ENCODE measurements at regions not wholly inside any gene's neighbourhood (a gene's known extent, or its start where the extent isn't known, plus 50 kb on each side); places are given as distances from the start of the nearest gene placed in this dataset.

GRCh38 chr5:133814152-133814551 lies 154.3 kb downstream of the C5orf15 start:
- Histone ChIP-seq H3K27me3 (no peaks in the 10 kb centered on the region), H3K9me3 (ENCODE audit: low read depth) (no peaks in the 10 kb centered on the region), H3K4me1 (ENCODE audit: low read depth) (peaks cover 4% of the 10 kb centered on the region), H3K36me3 (no peaks in the 10 kb centered on the region), H3K27ac (no peak overlapping the region), H3K4me3 (no peak overlapping the region)
- TF ChIP-seq CTCF (IDR thresholded peaks at IDR 0.05; ENCODE audit: low read depth, low read length) = no peak
- DNase-seq (ENCODE audit: low read depth in 1 of 2, low spot score in 1 of 2) = no peak

GRCh38 chr5:133811168-133811567 lies 157.3 kb downstream of the C5orf15 start:
- Histone ChIP-seq H3K9me3 (ENCODE audit: low read depth) (no peaks in the 10 kb centered on the region), H3K4me1 (ENCODE audit: low read depth) (peaks cover 5% of the 10 kb centered on the region), H3K27me3 (no peaks in the 10 kb centered on the region), H3K27ac (no peak overlapping the region), H3K36me3 (no peaks in the 10 kb centered on the region), H3K4me3 (no peak overlapping the region)
- TF ChIP-seq CTCF (IDR thresholded peaks at IDR 0.05; ENCODE audit: low read depth, low read length) = no peak
- DNase-seq (ENCODE audit: low read depth in 1 of 2, low spot score in 1 of 2) = no peak

- TF ChIP-seq CTCF (IDR thresholded peaks at IDR 0.05; ENCODE audit: low read depth, low read length) = no peak
- DNase-seq (ENCODE audit: low read depth in 1 of 2, low spot score in 1 of 2) = no peak
Observed at GRCh38 chr5:133809801-133810200, 158.6 kb downstream of the C5orf15 start.

GRCh38 chr5:133807348-133807747 lies 161.1 kb downstream of the C5orf15 start:
- Histone ChIP-seq H3K27me3 (no peaks in the 10 kb centered on the region), H3K27ac (no peak overlapping the region), H3K9me3 (ENCODE audit: low read depth) (no peaks in the 10 kb centered on the region), H3K4me1 (ENCODE audit: low read depth) (peaks cover 5% of the 10 kb centered on the region), H3K36me3 (no peaks in the 10 kb centered on the region), H3K4me3 (no peak overlapping the region)
- no peak for DNase-seq (ENCODE audit: low read depth in 1 of 2, low spot score in 1 of 2)
- TF ChIP-seq CTCF (IDR thresholded peaks at IDR 0.05; ENCODE audit: low read depth, low read length) = no peak

More at GRCh38 chr5:133809801-133810200, 158.6 kb downstream of the C5orf15 start:
- Histone ChIP-seq H3K27ac (no peak overlapping the region), H3K4me3 (no peak overlapping the region), H3K36me3 (no peaks in the 10 kb centered on the region), H3K4me1 (ENCODE audit: low read depth) (peaks cover 5% of the 10 kb centered on the region), H3K27me3 (no peaks in the 10 kb centered on the region), H3K9me3 (ENCODE audit: low read depth) (no peaks in the 10 kb centered on the region)

GRCh38 chr5:133806847-133807246 lies 161.6 kb downstream of the C5orf15 start:
- no peak for TF ChIP-seq CTCF (IDR thresholded peaks at IDR 0.05; ENCODE audit: low read depth, low read length)
- Histone ChIP-seq H3K27me3 (no peaks in the 10 kb centered on the region), H3K9me3 (ENCODE audit: low read depth) (no peaks in the 10 kb centered on the region), H3K4me1 (ENCODE audit: low read depth) (peaks cover 5% of the 10 kb centered on the region), H3K4me3 (no peak overlapping the region), H3K36me3 (no peaks in the 10 kb centered on the region), H3K27ac (no peak overlapping the region)
- DNase-seq (ENCODE audit: low read depth in 1 of 2, low spot score in 1 of 2) = no peak
